Activated CD4-positive, alpha-beta T cell treated with anti-CD3 and anti-CD28 coated beads, Interleukin-2, amount 10 ng/mL, durations not matched to agents 24 days and 14 days (primary cell): ENCODE measurements at regions not wholly inside any gene's neighbourhood (a gene's known extent, or its start where the extent isn't known, plus 50 kb on each side); places are given as distances from the start of the nearest gene placed in this dataset.

Source experiments
- DNase-seq: peaks from one replicate; pipeline ENCODE4 v3.0.0; 2022
- H3K27ac Mint-ChIP-seq: one replicate; pipeline ENCODE4 v1.8.0; 2022; ENCODE audit warnings: mild to moderate bottlenecking, mixed read lengths
- H3K27me3 Mint-ChIP-seq: one replicate; pipeline ENCODE4 v1.8.0; 2022; ENCODE audit warnings: mixed read lengths
- H3K36me3 Mint-ChIP-seq: one replicate; pipeline ENCODE4 v1.8.0; 2022; ENCODE audit warnings: low read depth, mild to moderate bottlenecking, mixed read lengths
- H3K4me1 Mint-ChIP-seq: one replicate; pipeline ENCODE4 v1.8.0; 2021; ENCODE audit warnings: mixed read lengths
- H3K4me3 Mint-ChIP-seq: one replicate; pipeline ENCODE4 v1.8.0; 2022; ENCODE audit warnings: mild to moderate bottlenecking, moderate library complexity, mixed read lengths
- H3K9me3 Mint-ChIP-seq: one replicate; pipeline ENCODE4 v1.8.0; 2021; ENCODE audit warnings: mixed read lengths
- intact Hi-C: fragments of 100-400 bp; cut with micrococcal nuclease; formaldehyde crosslinking; loops from one replicate; pipeline ENCODE4 v1.15.1; 2023

- no peak overlapping the region for H3K4me3 Mint-ChIP-seq
- no peaks in the 10 kb centered on the region for H3K27me3 Mint-ChIP-seq
- H3K4me1 Mint-ChIP-seq, result no peaks in the 10 kb centered on the region
- intact Hi-C loops, result no loop called here
- no peak overlapping the region for H3K27ac Mint-ChIP-seq
- no peak for DNase-seq
- H3K9me3 Mint-ChIP-seq, result no peaks in the 10 kb centered on the region
- H3K36me3 Mint-ChIP-seq, result no peaks in the 10 kb centered on the region
Observed at GRCh38 chr22:48937032-48937639, 890.5 kb downstream of the BRD1 start.

DNA sequence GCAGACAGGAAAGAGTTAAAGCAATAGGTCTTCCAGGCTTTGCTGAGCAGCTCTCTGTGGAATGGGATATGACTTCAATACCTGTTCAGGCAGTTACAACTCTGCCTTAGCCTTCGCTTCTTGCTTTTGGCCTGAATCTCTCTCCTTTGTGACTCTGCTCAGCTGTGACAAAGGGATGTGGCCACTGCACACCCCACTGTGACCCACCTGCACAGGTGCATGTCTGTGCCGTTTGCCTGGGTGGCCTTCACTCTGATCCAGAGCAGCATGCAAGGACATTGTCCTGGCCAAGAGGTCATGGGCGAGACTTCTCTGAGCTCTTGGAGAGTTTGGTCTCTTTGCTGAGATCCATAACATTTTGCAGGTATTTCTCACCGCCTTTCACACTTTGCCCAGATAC lies 891.3 kb downstream of the BRD1 start:
- no peaks in the 10 kb centered on the region for H3K4me1 Mint-ChIP-seq
- no peaks in the 10 kb centered on the region for H3K27me3 Mint-ChIP-seq
- no peaks in the 10 kb centered on the region for H3K9me3 Mint-ChIP-seq
- no peaks in the 10 kb centered on the region for H3K36me3 Mint-ChIP-seq
- intact Hi-C loops, result no loop called here
- no peak overlapping the region for H3K4me3 Mint-ChIP-seq
- no peak overlapping the region for H3K27ac Mint-ChIP-seq
- DNase-seq, result no peak

- Mint-ChIP-seq H3K4me1 (no peaks in the 10 kb centered on the region), H3K36me3 (no peaks in the 10 kb centered on the region), H3K27ac (peak overlapping the region; percentile 24), H3K9me3 (no peaks in the 10 kb centered on the region), H3K27me3 (no peaks in the 10 kb centered on the region), H3K4me3 (no peak overlapping the region)
- DNase-seq, result no peak
- intact Hi-C loops, result no loop called here
Observed at GRCh38 chr22:48934446-48934845, 893.2 kb downstream of the BRD1 start.

- no peaks in the 10 kb centered on the region for H3K27me3 Mint-ChIP-seq
- no peak for DNase-seq
- H3K36me3 Mint-ChIP-seq, result no peaks in the 10 kb centered on the region
- H3K4me1 Mint-ChIP-seq, result no peaks in the 10 kb centered on the region
- H3K4me3 Mint-ChIP-seq, result no peak overlapping the region
- intact Hi-C loops, result no loop called here
- no peaks in the 10 kb centered on the region for H3K9me3 Mint-ChIP-seq
- H3K27ac Mint-ChIP-seq, result no peak overlapping the region
Observed at GRCh38 chr22:48931452-48931851, 896.2 kb downstream of the BRD1 start.

GRCh38 chr22:48929276-48929790 lies 898.3 kb downstream of the BRD1 start:
- H3K27ac Mint-ChIP-seq, result no peak overlapping the region
- intact Hi-C loops, result no loop called here
- H3K4me3 Mint-ChIP-seq, result no peak overlapping the region
- H3K27me3 Mint-ChIP-seq, result no peaks in the 10 kb centered on the region
- H3K4me1 Mint-ChIP-seq, result no peaks in the 10 kb centered on the region
- H3K36me3 Mint-ChIP-seq, result no peaks in the 10 kb centered on the region
- no peak for DNase-seq
- no peaks in the 10 kb centered on the region for H3K9me3 Mint-ChIP-seq

DNA sequence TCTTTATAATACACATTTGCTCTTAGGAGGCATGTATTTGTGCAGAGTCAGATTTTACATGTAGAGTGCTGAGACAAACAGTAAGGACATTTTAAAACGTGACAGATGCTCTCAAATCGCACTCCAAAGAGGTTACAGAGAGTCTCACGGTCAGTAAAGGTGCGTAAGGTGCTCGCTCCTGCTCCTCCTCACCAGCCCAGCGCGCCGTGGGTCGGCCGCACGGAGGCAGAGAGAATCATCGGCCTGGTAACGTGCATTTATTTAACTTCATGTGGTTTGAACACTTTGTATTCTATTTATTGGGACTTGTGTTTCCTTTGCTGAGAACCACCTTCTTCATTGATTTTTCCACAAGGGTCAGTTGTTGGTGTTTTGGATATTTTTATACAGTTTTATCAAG lies 900.1 kb downstream of the BRD1 start:
- Mint-ChIP-seq H3K27ac (no peak overlapping the region), H3K36me3 (no peaks in the 10 kb centered on the region), H3K9me3 (no peaks in the 10 kb centered on the region), H3K4me1 (no peaks in the 10 kb centered on the region), H3K4me3 (no peak overlapping the region), H3K27me3 (no peaks in the 10 kb centered on the region)
- intact Hi-C loops, result no loop called here
- DNase-seq, result no peak

DNA sequence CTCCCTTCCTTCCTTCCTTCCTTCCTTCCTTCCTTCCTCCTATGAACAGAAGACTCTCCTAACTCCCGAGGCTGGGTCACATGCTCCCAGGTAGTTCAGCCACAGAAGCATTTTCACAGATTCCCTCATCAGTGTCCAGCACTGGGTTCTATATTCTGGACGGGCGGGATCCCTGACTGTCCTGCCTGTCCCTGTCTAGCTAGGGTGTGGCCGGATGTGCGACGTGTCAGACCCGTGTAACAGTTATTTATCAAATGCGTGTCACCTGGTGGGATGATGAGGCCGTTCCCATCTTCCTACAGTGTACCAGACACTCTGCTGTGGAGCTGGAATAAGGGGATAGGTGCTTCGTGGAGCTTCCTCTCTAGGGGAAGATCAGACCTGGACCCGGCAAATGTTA lies 901.0 kb downstream of the BRD1 start:
- no peak for DNase-seq
- H3K9me3 Mint-ChIP-seq, result no peaks in the 10 kb centered on the region
- no peak overlapping the region for H3K27ac Mint-ChIP-seq
- H3K36me3 Mint-ChIP-seq, result no peaks in the 10 kb centered on the region
- H3K27me3 Mint-ChIP-seq, result no peaks in the 10 kb centered on the region
- no peaks in the 10 kb centered on the region for H3K4me1 Mint-ChIP-seq
- H3K4me3 Mint-ChIP-seq, result no peak overlapping the region
- intact Hi-C loops, result no loop called here

DNA sequence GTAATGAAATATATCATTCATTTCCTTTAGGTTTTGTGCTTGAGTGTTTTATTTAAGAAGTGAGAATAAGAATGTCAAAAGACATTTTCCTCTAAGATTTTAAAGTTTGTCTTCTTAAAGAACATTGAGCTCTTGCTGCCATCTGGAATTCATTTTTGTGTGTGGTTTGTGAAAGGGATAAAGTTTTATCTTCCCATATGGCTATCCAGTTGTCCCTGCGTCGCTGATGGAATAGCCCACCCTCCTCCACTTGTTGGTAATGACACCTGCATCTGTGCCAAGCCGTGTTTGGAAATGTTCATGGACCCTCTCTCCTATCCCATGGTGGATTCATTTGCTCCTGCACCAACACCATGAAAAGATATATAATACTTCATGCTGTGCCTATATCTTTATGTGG lies 901.5 kb downstream of the BRD1 start:
- Mint-ChIP-seq H3K4me1 (no peaks in the 10 kb centered on the region), H3K27ac (no peak overlapping the region), H3K27me3 (no peaks in the 10 kb centered on the region), H3K4me3 (no peak overlapping the region), H3K9me3 (no peaks in the 10 kb centered on the region), H3K36me3 (no peaks in the 10 kb centered on the region)
- intact Hi-C loops, result no loop called here
- no peak for DNase-seq

- no peaks in the 10 kb centered on the region for H3K36me3 Mint-ChIP-seq
- no peaks in the 10 kb centered on the region for H3K27me3 Mint-ChIP-seq
- H3K4me3 Mint-ChIP-seq, result no peak overlapping the region
- intact Hi-C loops, result no loop called here
- H3K27ac Mint-ChIP-seq, result no peak overlapping the region
- H3K4me1 Mint-ChIP-seq, result no peaks in the 10 kb centered on the region
- DNase-seq, result no peak
- no peaks in the 10 kb centered on the region for H3K9me3 Mint-ChIP-seq
Observed at GRCh38 chr22:48925450-48925849, 902.2 kb downstream of the BRD1 start.

- Mint-ChIP-seq H3K4me3 (no peak overlapping the region), H3K27me3 (no peaks in the 10 kb centered on the region), H3K27ac (no peak overlapping the region), H3K9me3 (no peaks in the 10 kb centered on the region), H3K36me3 (no peaks in the 10 kb centered on the region), H3K4me1 (no peaks in the 10 kb centered on the region)
- intact Hi-C loops, result no loop called here
- no peak for DNase-seq
Observed at GRCh38 chr22:48923996-48924395, 903.7 kb downstream of the BRD1 start.

DNA sequence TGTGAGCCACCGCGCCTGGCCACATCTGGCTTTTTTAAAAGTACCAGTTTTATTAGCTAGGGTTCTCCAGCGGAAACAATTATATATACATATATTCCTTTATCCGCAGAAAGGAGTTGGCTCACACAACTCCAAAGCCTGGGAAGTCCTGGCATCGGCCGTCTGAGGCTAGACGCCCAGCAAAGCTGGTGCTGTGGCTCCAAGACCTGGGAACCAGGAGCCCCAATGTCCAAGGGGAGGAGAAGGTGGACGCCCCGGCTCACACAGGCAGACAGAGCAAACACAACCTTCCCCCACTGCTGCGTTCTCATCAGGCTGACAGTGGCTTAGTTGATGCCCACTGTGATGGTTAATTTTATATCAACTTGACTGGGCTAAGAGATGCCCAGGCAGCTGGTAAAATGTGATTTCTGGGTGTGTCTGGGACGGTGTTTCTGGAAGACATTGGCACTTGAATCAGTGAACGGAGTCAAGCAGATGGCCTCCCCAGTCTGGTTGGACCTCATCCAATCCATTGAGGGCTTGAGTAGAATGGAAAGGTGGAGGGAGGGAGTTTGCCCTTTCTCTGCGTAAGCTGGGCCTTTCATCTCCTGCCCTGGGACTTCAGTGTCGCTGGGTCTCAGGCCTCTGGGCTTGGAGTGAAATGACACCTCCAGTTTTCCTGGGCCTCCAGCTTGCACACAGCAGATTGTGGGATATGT lies 904.4 kb downstream of the BRD1 start:
- intact Hi-C loops, result no loop called here
- no peak overlapping the region for H3K27ac Mint-ChIP-seq
- H3K27me3 Mint-ChIP-seq, result no peaks in the 10 kb centered on the region
- no peaks in the 10 kb centered on the region for H3K36me3 Mint-ChIP-seq
- no peaks in the 10 kb centered on the region for H3K9me3 Mint-ChIP-seq
- H3K4me1 Mint-ChIP-seq, result no peaks in the 10 kb centered on the region
- no peak for DNase-seq
- no peak overlapping the region for H3K4me3 Mint-ChIP-seq

DNA sequence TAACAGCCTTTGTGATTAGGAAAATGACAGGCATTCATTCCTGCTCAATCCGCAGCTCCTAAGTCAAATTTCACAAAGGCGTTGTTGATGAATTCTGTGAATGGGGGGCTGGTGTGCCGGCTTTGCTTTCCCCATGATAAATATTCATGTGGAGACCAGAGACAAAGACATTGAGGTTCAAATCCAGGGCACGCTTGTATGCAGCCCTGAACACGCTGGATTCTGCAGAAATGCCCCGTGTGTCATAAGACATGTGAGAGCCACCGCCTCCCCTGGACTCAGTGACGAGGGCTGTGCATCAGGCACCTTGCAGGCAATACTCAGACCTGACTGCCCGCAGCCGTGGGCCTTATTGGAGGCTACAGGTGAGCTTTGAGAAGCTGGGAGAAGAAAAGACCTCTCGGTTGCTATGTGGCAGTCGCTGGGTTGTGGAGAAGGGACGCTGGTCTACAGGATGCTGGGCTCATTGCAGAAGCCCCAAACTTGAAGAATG lies 906.2 kb downstream of the BRD1 start:
- Mint-ChIP-seq H3K27ac (no peak overlapping the region), H3K4me3 (no peak overlapping the region), H3K9me3 (peaks cover 6% of the 10 kb centered on the region), H3K36me3 (no peaks in the 10 kb centered on the region), H3K4me1 (no peaks in the 10 kb centered on the region), H3K27me3 (no peaks in the 10 kb centered on the region)
- intact Hi-C loops, result no loop called here
- no peak for DNase-seq

DNA sequence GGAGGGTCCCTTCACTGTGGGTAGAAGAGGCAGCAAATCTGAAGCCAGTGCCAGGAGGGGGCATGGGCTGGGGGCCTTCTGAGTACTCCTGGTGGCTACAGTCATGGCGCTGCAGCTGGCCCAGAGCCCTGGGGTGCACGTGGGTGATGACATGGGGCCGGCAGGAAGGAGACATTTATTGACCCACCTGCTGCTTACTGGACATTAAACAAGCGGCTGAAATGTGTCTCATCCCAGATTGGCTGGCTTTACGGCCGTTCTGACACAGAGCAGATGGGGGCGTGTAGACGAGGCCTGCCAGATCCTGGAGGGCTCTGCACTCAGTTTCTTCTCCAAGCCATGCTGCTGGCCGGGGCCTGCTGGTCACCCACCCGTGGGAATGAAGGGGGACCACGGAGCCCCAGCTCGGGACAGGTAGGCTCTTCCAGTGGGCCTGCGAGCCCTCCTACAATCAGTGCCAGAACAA lies 906.9 kb downstream of the BRD1 start:
- no peak for DNase-seq
- Mint-ChIP-seq H3K4me3 (no peak overlapping the region), H3K4me1 (no peaks in the 10 kb centered on the region), H3K27me3 (no peaks in the 10 kb centered on the region), H3K9me3 (peaks cover 6% of the 10 kb centered on the region), H3K36me3 (no peaks in the 10 kb centered on the region), H3K27ac (no peak overlapping the region)
- intact Hi-C loops, result no loop called here

DNA sequence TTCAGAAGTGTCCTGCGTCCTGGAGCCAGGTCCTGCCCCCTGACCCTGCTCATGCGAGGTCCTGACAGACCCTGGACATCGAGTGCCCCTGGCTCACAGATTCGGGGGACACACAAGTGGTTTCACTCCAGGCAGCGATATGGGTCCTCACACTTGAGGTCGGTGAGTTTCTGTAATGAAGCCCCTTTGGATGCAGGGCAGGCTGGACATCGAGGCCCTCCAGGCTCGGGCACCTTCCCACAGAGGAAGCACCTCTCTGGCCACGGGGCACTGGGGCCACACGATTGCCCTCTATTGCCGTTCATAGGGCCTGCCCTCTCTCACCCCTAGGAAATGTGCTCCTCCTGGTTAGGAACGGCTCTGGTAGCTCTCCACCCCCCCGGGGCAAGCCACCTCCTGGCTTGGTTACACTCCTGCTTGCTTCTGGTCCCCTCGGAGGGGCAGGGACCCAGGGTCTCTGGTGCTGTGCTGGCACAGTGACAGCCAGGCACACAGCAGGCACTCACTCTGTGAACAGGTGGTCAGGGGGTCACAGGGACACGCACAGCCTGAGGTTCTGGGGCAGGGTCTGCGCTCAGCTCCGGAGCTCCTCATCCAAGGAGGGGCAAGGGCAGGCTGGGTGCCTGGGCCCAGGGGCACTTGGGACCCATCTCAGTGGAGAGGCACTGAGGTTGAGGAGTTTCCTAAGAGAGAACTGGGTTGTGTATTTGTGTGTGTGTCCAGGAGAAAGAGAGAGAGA lies 907.7 kb downstream of the BRD1 start:
- intact Hi-C loops, result no loop called here
- DNase-seq, result no peak
- Mint-ChIP-seq H3K36me3 (no peaks in the 10 kb centered on the region), H3K27me3 (peaks cover 2% of the 10 kb centered on the region), H3K9me3 (peaks cover 6% of the 10 kb centered on the region), H3K4me1 (no peaks in the 10 kb centered on the region), H3K4me3 (no peak overlapping the region), H3K27ac (no peak overlapping the region)
